ENCODE measurements at regions not wholly inside any gene's neighbourhood (a gene's known extent, or its start where the extent isn't known, plus 50 kb on each side); places are given as distances from the start of the nearest gene placed in this dataset.

DNA sequence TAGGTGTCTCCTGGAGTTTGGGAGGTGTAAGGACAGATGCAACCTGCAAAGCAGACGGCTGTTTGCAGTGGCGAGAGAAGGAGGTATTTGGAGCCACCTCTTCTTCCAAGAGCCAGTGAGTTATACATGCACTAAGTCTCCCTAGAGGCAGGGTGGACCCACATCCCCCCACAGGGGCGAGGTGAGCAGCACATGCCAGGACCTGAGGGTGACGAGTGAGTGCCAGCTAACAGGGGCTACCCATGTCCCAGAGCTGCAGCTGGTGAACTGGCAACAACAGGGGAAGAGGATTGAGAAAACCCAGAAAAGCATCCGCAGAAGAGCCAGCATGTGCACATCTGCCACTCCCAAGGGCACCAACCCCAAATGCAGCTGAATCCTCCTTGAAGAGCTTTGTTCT is 95.1 kb downstream of the CD83 start:
- Histone ChIP-seq H3K27ac (ENCODE audit: low read depth, low read length) (no peak overlapping the region), H3K4me3 (ENCODE audit: low read depth in 1 of 2, low read length in 2 of 2) (no peak overlapping the region), H3K9me3 (ENCODE audit: control insufficient read depth in 1 of 2, low read length in 2 of 2) (no peaks in the 10 kb centered on the region), H3K27me3 (ENCODE audit: control insufficient read depth in 1 of 2, insufficient read depth in 2 of 2, low read length in 2 of 2) (no peaks in the 10 kb centered on the region), H3K36me3 (ENCODE audit: control insufficient read depth in 1 of 2, insufficient read depth in 2 of 2, low read length in 2 of 2) (no peaks in the 10 kb centered on the region), H3K4me1 (ENCODE audit: control insufficient read depth in 1 of 2, insufficient read depth in 2 of 2, low read length in 2 of 2) (peaks cover 20% of the 10 kb centered on the region in 2 donors), H3K9ac (ENCODE audit: low read depth in 1 of 2, low read length in 2 of 2) (no peak overlapping the region)

DNA sequence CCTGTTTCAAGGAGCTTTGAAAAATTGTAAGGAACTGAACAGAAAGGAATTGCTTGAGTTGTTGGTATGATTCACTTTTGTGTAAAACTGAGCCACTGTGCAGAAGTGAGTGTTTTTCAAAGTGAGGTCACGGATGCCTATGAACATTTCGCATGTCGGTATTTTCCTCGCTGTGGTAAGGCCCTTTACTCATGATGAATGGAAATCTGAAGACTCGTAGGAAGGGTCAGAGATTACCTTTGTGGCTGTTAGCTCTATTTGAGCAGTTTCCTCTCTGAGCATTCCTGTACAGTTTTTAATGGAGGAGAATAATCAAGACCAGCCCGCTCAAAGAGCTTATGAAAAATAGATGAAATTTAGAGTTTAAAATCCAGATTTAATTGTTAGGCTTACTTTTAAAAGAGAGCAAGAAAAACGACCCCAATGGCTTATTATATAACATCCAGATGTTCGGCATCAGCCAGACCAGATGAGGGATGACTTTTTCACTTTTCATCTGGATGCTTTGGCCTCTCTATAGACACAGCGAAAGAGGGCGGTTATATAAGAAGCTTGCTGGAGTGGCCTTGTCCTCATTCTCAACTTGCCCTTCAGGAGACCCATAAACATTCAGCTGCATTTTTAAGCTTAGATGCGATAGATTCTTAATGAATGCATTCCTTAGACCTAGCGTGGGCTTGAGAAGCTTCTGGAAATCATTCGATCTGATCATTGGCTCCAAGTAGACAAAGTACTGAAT is 99.5 kb downstream of the CD83 start:
- H3K36me3 ChIP-seq (ENCODE audit: control insufficient read depth in 1 of 2, insufficient read depth in 2 of 2, low read length in 2 of 2), result no peaks in the 10 kb centered on the region
- no peak overlapping the region for H3K4me3 ChIP-seq (ENCODE audit: low read depth in 1 of 2, low read length in 2 of 2)
- H3K9me3 ChIP-seq (ENCODE audit: control insufficient read depth in 1 of 2, low read length in 2 of 2), result no peaks in the 10 kb centered on the region
- H3K27ac ChIP-seq (ENCODE audit: low read depth, low read length), result no peak overlapping the region
- peaks cover 8 to 17% of the 10 kb centered on the region in 2 donors for H3K4me1 ChIP-seq (ENCODE audit: control insufficient read depth in 1 of 2, insufficient read depth in 2 of 2, low read length in 2 of 2)
- H3K27me3 ChIP-seq (ENCODE audit: control insufficient read depth in 1 of 2, insufficient read depth in 2 of 2, low read length in 2 of 2), result no peaks in the 10 kb centered on the region
- no peak overlapping the region for H3K9ac ChIP-seq (ENCODE audit: low read depth in 1 of 2, low read length in 2 of 2)

DNA sequence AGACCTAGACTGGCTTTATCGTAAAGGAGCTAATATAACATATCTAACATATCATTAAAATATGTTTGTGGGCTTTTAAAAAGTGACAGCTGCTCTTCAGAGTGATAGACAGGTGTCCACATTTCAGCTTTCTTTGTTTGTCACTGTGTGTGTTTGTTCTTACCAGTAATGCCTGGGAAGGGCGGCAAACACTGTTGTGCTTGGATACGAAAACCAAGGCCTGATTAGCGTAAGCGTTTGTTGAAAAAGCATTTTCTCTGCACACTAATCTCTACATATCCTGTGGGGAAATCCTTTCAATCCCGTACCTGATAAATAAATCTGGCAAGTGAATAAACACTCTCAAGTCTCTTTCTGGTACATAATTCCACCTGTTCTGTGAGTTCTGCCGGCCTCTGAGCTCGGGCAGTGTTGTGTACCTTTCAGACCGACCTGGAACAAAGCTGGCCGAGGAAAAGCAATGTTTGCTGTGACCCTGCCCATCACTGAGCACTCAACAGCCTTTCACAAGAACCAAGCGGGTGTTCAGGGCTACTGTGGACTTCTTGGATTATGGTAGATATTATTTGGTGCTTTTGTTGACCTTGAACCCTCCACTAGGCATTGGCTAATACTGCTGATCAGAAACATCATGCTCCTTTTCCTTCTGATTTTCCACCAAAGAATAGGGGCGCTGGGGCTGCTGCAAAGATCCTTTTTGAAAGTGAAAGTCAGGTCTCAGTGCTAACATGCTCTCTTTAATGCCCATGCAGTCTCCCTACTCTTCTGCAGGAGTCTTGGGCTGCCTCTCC is 100.4 kb downstream of the CD83 start:
- Histone ChIP-seq H3K4me1 (ENCODE audit: control insufficient read depth in 1 of 2, insufficient read depth in 2 of 2, low read length in 2 of 2) (peaks cover 6 to 16% of the 10 kb centered on the region in 2 donors), H3K27me3 (ENCODE audit: control insufficient read depth in 1 of 2, insufficient read depth in 2 of 2, low read length in 2 of 2) (no peaks in the 10 kb centered on the region), H3K36me3 (ENCODE audit: control insufficient read depth in 1 of 2, insufficient read depth in 2 of 2, low read length in 2 of 2) (no peaks in the 10 kb centered on the region), H3K4me3 (ENCODE audit: low read depth in 1 of 2, low read length in 2 of 2) (peak overlapping the region; percentile 37 to 63), H3K9me3 (ENCODE audit: control insufficient read depth in 1 of 2, low read length in 2 of 2) (no peaks in the 10 kb centered on the region), H3K27ac (ENCODE audit: low read depth, low read length) (no peak overlapping the region), H3K9ac (ENCODE audit: low read depth in 1 of 2, low read length in 2 of 2) (peak overlapping the region in 1 of 2 donors; percentile 18)

DNA sequence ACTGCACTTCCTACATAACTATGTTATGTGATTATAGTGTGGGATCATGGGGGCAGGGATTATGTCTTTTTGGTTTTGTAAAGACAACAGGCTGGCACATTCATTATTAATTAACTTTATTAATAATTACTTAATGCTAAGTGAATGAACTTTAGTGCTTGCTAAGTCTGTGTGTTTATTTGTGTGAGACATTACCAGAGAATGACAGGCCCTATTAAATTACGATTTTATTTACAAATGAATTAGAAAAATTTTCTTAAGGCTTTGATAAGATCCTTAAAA is 100.9 kb downstream of the CD83 start:
- no peak overlapping the region for H3K27ac ChIP-seq (ENCODE audit: low read depth, low read length)

DNA sequence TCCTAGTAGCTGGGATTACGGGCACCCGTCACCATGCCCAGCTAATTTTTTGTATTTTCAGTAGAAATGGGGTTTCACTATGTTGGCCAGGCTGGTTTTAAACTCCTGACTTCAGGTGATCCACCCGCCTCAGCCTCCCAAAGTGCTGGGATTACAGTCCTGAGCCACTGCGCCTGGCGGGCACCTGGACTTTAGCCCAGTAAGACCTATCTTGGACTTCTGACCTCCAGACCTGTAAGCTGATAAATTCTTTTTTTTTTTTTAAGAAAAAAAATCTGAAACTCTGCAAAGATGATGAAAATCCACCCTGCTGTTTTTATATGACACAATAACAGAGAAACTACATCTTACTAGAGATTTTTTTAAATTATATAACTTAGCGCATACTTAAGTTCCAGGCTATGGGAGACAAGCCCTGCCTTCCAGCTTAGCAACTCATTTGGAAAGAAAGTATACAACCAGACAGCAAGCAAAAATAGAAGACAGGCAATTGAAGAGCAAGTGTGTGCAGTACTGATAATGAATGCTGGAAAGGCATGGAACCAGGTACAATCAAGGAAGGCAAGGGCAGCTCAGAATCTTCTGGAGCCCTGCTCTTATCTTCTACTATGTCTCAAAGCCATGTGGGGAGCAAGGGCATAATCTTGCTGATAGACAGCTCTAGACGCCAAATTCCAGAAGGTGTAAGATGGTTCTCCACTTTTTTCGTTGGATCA is 104.2 kb downstream of the CD83 start:
- H3K9me3 ChIP-seq (ENCODE audit: control insufficient read depth in 1 of 2, low read length in 2 of 2), result peaks cover 0 to 4% of the 10 kb centered on the region in 2 donors
- H3K27ac ChIP-seq (ENCODE audit: low read depth, low read length), result no peak overlapping the region
- no peaks in the 10 kb centered on the region for H3K27me3 ChIP-seq (ENCODE audit: control insufficient read depth in 1 of 2, insufficient read depth in 2 of 2, low read length in 2 of 2)
- H3K36me3 ChIP-seq (ENCODE audit: control insufficient read depth in 1 of 2, insufficient read depth in 2 of 2, low read length in 2 of 2), result no peaks in the 10 kb centered on the region
- no peak overlapping the region for H3K9ac ChIP-seq (ENCODE audit: low read depth in 1 of 2, low read length in 2 of 2)
- H3K4me3 ChIP-seq (ENCODE audit: low read depth in 1 of 2, low read length in 2 of 2), result no peak overlapping the region
- H3K4me1 ChIP-seq (ENCODE audit: control insufficient read depth in 1 of 2, insufficient read depth in 2 of 2, low read length in 2 of 2), result peaks cover 6 to 16% of the 10 kb centered on the region in 2 donors

More for the DNA sequence above, 100.9 kb downstream of the CD83 start:
- no peaks in the 10 kb centered on the region for H3K36me3 ChIP-seq (ENCODE audit: control insufficient read depth in 1 of 2, insufficient read depth in 2 of 2, low read length in 2 of 2)
- peak overlapping the region in 1 of 2 donors; percentile 18 for H3K9ac ChIP-seq (ENCODE audit: low read depth in 1 of 2, low read length in 2 of 2)
- H3K9me3 ChIP-seq (ENCODE audit: control insufficient read depth in 1 of 2, low read length in 2 of 2), result no peaks in the 10 kb centered on the region
- peaks cover 6 to 16% of the 10 kb centered on the region in 2 donors for H3K4me1 ChIP-seq (ENCODE audit: control insufficient read depth in 1 of 2, insufficient read depth in 2 of 2, low read length in 2 of 2)
- H3K27me3 ChIP-seq (ENCODE audit: control insufficient read depth in 1 of 2, insufficient read depth in 2 of 2, low read length in 2 of 2), result no peaks in the 10 kb centered on the region
- peak overlapping the region in 1 of 2 donors; percentile 63 for H3K4me3 ChIP-seq (ENCODE audit: low read depth in 1 of 2, low read length in 2 of 2)

DNA sequence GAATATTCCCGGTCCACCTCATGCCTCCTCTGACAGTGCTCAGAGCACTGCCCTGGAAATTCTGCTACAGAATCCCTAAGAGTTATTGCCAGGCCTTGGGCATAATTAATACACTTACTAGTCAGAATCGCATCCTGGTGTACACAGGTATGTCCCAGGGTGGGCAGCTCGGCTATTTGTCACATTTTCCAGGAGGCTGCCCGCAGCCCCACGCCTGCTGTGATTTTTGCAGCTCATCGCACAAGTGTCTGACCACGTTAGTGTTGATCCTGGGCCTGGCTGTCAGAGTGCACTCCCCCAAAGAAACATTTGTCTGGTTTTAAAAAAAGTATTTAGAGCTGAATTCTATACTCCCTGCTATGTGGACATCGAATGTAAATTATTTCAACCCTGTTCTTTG is 105.4 kb downstream of the CD83 start:
- peaks cover 0 to 4% of the 10 kb centered on the region in 2 donors for H3K9me3 ChIP-seq (ENCODE audit: control insufficient read depth in 1 of 2, low read length in 2 of 2)
- H3K4me1 ChIP-seq (ENCODE audit: control insufficient read depth in 1 of 2, insufficient read depth in 2 of 2, low read length in 2 of 2), result peaks cover 6 to 12% of the 10 kb centered on the region in 2 donors
- no peak overlapping the region for H3K9ac ChIP-seq (ENCODE audit: low read depth in 1 of 2, low read length in 2 of 2)
- H3K27ac ChIP-seq (ENCODE audit: low read depth, low read length), result no peak overlapping the region
- no peak overlapping the region for H3K4me3 ChIP-seq (ENCODE audit: low read depth in 1 of 2, low read length in 2 of 2)
- H3K36me3 ChIP-seq (ENCODE audit: control insufficient read depth in 1 of 2, insufficient read depth in 2 of 2, low read length in 2 of 2), result no peaks in the 10 kb centered on the region
- no peaks in the 10 kb centered on the region for H3K27me3 ChIP-seq (ENCODE audit: control insufficient read depth in 1 of 2, insufficient read depth in 2 of 2, low read length in 2 of 2)

DNA sequence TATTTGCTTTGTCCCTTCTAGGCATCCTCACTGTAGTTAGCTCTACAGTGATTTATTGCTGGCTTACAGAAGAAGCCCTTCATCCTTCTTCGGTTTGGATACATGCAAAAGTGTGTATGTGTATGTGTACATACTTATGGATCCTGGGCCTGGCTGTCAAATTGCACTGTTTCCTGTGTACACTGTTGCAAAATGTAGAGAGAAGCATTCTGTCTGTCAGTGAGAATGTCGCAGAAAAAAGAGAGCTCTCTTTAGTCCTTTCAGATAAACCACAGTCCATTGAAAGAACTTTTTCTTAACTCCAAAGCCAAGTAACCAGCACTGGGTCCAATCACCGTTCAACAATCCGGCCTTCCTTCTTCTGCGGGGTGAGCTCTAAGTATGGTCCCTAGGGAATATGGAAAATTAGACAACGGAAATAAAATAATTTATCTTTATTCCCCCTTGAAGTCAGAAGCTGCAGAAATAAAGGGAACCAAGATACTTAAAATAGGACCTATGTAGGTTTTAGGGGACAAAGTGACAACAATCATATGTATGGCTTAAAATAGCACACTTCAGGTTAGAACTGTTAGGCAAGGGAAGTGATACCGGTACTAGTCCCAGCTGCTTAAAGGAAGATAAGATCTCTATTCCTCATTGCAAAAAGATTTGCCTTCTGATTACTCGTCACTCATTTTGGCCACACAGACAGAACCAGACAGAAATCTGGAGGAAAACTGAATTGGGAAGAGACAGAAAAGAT is 107.0 kb downstream of the CD83 start:
- Histone ChIP-seq H3K9ac (ENCODE audit: low read depth in 1 of 2, low read length in 2 of 2) (no peak overlapping the region), H3K36me3 (ENCODE audit: control insufficient read depth in 1 of 2, insufficient read depth in 2 of 2, low read length in 2 of 2) (no peaks in the 10 kb centered on the region), H3K27ac (ENCODE audit: low read depth, low read length) (no peak overlapping the region), H3K4me1 (ENCODE audit: control insufficient read depth in 1 of 2, insufficient read depth in 2 of 2, low read length in 2 of 2) (no peaks in the 10 kb centered on the region), H3K4me3 (ENCODE audit: low read depth in 1 of 2, low read length in 2 of 2) (no peak overlapping the region), H3K9me3 (ENCODE audit: control insufficient read depth in 1 of 2, low read length in 2 of 2) (peaks cover 0 to 4% of the 10 kb centered on the region in 2 donors), H3K27me3 (ENCODE audit: control insufficient read depth in 1 of 2, insufficient read depth in 2 of 2, low read length in 2 of 2) (no peaks in the 10 kb centered on the region)

DNA sequence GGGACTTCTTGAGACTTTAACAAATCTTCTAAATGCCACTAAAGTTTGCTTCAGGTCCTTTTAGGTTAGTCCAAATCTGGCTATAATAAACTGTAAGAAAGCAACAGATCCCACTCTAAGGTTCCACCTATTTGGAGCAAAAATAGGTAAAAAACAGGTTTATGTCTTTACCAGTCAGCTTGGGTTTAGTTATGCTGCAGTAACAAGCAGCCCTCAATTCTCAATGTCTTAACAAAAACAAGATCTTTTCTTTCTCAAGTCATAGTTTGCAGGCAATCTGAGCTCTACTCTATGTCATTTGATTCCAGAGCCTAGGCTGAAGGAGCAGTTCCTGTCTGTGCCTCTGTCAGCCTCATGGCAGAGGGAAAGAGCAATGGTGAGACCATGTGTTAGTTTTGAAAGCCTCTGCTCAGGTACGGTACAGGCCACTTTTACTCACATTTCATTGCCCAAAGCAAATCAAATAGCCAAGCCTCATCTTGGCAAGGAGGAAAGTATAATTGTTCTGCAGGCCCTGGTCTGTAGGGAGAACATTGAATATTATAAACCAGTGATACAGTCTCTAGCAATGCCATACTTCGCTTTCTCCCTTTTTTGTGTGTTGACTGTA is 108.6 kb downstream of the CD83 start:
- Histone ChIP-seq H3K9me3 (ENCODE audit: control insufficient read depth in 1 of 2, low read length in 2 of 2) (peaks cover 0 to 4% of the 10 kb centered on the region in 2 donors), H3K9ac (ENCODE audit: low read depth in 1 of 2, low read length in 2 of 2) (no peak overlapping the region), H3K36me3 (ENCODE audit: control insufficient read depth in 1 of 2, insufficient read depth in 2 of 2, low read length in 2 of 2) (no peaks in the 10 kb centered on the region), H3K4me1 (ENCODE audit: control insufficient read depth in 1 of 2, insufficient read depth in 2 of 2, low read length in 2 of 2) (no peaks in the 10 kb centered on the region), H3K27me3 (ENCODE audit: control insufficient read depth in 1 of 2, insufficient read depth in 2 of 2, low read length in 2 of 2) (no peaks in the 10 kb centered on the region), H3K4me3 (ENCODE audit: low read depth in 1 of 2, low read length in 2 of 2) (no peak overlapping the region), H3K27ac (ENCODE audit: low read depth, low read length) (no peak overlapping the region)

DNA sequence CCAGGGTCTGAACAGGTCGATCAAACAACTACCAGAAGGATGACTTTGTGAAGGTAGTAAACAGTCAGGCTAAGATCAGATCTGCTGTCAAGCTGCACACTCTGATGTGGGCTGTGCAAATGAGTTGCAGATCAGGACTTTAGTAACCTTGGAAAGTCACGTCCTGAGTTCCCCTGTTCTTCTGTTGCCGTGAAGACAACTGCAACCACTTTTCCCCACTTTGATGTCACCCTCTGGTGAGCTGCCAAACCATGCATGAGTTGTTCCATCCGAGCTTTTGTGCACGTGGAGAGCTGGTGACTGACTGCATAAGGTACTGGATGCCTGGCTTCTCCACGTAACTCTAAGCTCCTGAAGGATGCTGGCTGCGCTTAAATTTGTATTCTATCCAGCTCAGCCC is 111.0 kb downstream of the CD83 start:
- no peak overlapping the region for H3K27ac ChIP-seq (ENCODE audit: low read depth, low read length)
- no peaks in the 10 kb centered on the region for H3K36me3 ChIP-seq (ENCODE audit: control insufficient read depth in 1 of 2, insufficient read depth in 2 of 2, low read length in 2 of 2)
- no peaks in the 10 kb centered on the region for H3K27me3 ChIP-seq (ENCODE audit: control insufficient read depth in 1 of 2, insufficient read depth in 2 of 2, low read length in 2 of 2)

More for the DNA sequence above, 111.0 kb downstream of the CD83 start:
- Histone ChIP-seq H3K9me3 (ENCODE audit: control insufficient read depth in 1 of 2, low read length in 2 of 2) (peaks cover 0 to 4% of the 10 kb centered on the region in 2 donors), H3K9ac (ENCODE audit: low read depth in 1 of 2, low read length in 2 of 2) (no peak overlapping the region), H3K4me3 (ENCODE audit: low read depth in 1 of 2, low read length in 2 of 2) (no peak overlapping the region), H3K4me1 (ENCODE audit: control insufficient read depth in 1 of 2, insufficient read depth in 2 of 2, low read length in 2 of 2) (no peaks in the 10 kb centered on the region)
